GM11168 (cell line): ENCODE measurements at regions not wholly inside any gene's neighbourhood (a gene's known extent, or its start where the extent isn't known, plus 50 kb on each side); places are given as distances from the start of the nearest gene placed in this dataset.

Experiments
- in situ Hi-C: fragments of 300-500 bp; cut with MboI; formaldehyde crosslinking; loops from one replicate; pipeline ENCODE4 v1.12.0; 2022; ENCODE audit warnings: low sequenced_read_pairs; ENCODE audit not compliant: unreplicated experiment

DNA sequence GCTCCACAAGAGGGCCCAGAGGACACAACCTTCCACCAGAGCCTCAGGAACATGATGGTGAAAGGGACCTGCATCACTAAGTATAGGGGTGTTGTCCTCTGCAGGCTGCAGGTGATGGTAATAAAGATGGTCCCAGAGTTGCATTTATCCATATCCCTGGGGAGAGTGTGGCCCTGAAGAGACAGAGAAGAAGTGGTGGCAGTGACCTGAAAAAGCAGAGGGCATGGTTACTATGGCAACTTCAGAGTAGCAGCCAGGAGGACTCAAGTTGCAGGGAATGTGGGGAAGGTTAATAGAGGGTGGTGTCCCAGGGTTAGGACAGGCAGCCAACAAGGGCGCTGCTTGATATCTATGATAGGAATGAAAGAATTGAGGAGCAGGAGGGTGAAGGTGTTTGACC is 57.1 kb downstream of the HLA-A start:
- in situ Hi-C loops: no loop called here

- in situ Hi-C loops: loop anchor here (5.0 kb wide), 1 partner anchor 138 kb away; no protein-coding TSS in a partner anchor
Measured at GRCh38 chr6:30000156-30000791, 57.9 kb downstream of the HLA-A start.

- in situ Hi-C loops: loop anchor here (5.0 kb wide), 1 partner anchor 141 kb away; no protein-coding TSS in a partner anchor
Measured at GRCh38 chr6:30002871-30003270, 58.2 kb upstream of the POLR1H start.

GRCh38 chr6:30005482-30005881 is 55.6 kb upstream of the POLR1H start:
- in situ Hi-C loops: no loop called here

GRCh38 chr6:30006170-30007131 is 54.6 kb upstream of the POLR1H start:
- in situ Hi-C loops: no loop called here

DNA sequence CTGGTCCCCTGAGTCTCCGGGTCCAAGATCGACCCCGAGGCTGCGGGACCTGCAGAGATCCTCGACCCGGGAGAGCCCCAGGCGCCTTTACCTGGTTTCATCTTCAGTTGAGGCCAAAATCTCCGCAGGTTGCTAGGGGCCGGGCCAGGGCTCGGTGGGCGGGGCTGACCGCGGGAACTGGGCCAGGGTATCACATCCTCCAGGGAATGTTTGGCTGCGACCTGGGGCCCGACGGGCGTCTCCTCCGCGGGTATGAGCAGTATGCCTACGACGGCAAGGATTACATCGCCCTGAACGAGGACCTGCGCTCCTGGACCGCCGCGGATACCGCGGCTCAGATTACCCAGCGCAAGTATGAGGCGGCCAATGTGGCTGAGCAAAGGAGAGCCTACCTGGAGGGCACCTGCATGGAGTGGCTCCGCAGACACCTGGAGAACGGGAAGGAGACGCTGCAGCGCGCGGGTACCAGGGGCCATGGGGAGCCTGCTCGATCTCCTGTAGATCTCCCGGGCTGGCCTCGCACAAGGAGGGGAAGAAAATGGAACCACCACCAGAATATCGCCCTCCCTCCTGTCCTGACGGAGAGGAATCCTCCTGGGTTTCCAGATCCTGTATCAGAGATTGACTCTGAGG is 53.8 kb upstream of the POLR1H start:
- in situ Hi-C loops: no loop called here

- in situ Hi-C loops: no loop called here
Measured at GRCh38 chr6:30009113-30009512, 52.0 kb upstream of the POLR1H start.
